GM12878 (cell line): ENCODE measurements at regions not wholly inside any gene's neighbourhood (a gene's known extent, or its start where the extent isn't known, plus 50 kb on each side); places are given as distances from the start of the nearest gene placed in this dataset.

Experiments
- CBX5 ChIP-seq: sonication (generic); IDR thresholded peaks from 2 replicates; pipeline ENCODE4 v1.6.1; 2016; ENCODE audit warnings: low read depth, moderate library complexity, mild to moderate bottlenecking, inconsistent platforms
- CTCF ChIP-seq, 3 experiments: IDR thresholded peaks in 2 of 3; conservative IDR thresholded peaks in 1 of 3; 2 replicates each; pipeline ENCODE4 v1.5.1; 2011; ENCODE audit warnings: low read depth in 3 of 3, low read length in 3 of 3, mild to moderate bottlenecking in 3 of 3, control low read depth in 2 of 3, moderate library complexity in 2 of 3, inconsistent platforms in 1 of 3, mixed read lengths in 1 of 3; ENCODE audit not compliant: control insufficient read depth in 2 of 3, insufficient read depth in 1 of 3; ENCODE audit errors: extremely low read depth in 1 of 3
- EP300 ChIP-seq, 2 experiments: fragments of 150-350 bp in 1 of 2; IDR thresholded peaks; 2 replicates each; pipeline ENCODE4 v1.6.1; 2011 to 2012; ENCODE audit warnings: low read depth in 2 of 2, low read length in 2 of 2, borderline replicate concordance in 1 of 2, improper control_type of control experiment in 1 of 2, inconsistent platforms in 1 of 2; ENCODE audit not compliant: control insufficient read depth in 1 of 2
- KAT2A ChIP-seq: conservative IDR thresholded peaks from 2 replicates; pipeline ENCODE4 v1.6.1; 2011; ENCODE audit warnings: low read depth, low read length; ENCODE audit not compliant: control insufficient read depth
- KDM1A ChIP-seq: fragments of 200-600 bp; sonication (generic); IDR thresholded peaks from 2 replicates; pipeline ENCODE4 v1.6.1; 2016; ENCODE audit warnings: borderline replicate concordance
- POLR2A ChIP-seq: IDR thresholded peaks from 2 replicates; pipeline ENCODE4 v1.6.1; 2011; ENCODE audit warnings: low read depth, mild to moderate bottlenecking, low read length
- REST ChIP-seq: IDR thresholded peaks from 2 replicates; pipeline ENCODE4 v1.6.1; 2012; ENCODE audit warnings: mild to moderate bottlenecking, low read depth, low read length
- SIN3A ChIP-seq: IDR thresholded peaks from 2 replicates; pipeline ENCODE4 v1.6.1; 2012; ENCODE audit warnings: low read depth, low read length, improper control_type of control experiment
- SMC3 ChIP-seq: IDR thresholded peaks from 2 replicates; pipeline ENCODE4 v1.6.1; 2011; ENCODE audit warnings: low read length, improper control_type of control experiment, borderline replicate concordance
- YY1 ChIP-seq: IDR thresholded peaks from 2 replicates; pipeline ENCODE4 v1.6.1; 2011; ENCODE audit warnings: low read depth, mild to moderate bottlenecking, low read length
- ZBTB4 ChIP-seq: fragments of 450-650 bp; formaldehyde crosslinking; IDR thresholded peaks from 2 replicates; pipeline ENCODE4 v1.4.0; 2022; ENCODE audit warnings: mild to moderate bottlenecking, moderate library complexity
- ZNF592 ChIP-seq: fragments of 450-650 bp; IDR thresholded peaks from 2 replicates; pipeline ENCODE4 v1.6.1; 2017; ENCODE audit warnings: mild to moderate bottlenecking, moderate library complexity

GRCh38 chr13:44874176-44874575 lies 115.1 kb downstream of the NUFIP1 start:
- TF ChIP-seq SMC3 (no peak), CTCF (IDR thresholded peaks at IDR 0.05 in 2 of 3, conservative IDR thresholded peaks at IDR 0.05 in 1 of 3; ENCODE audit: control insufficient read depth in 2 of 3, extremely low read depth in 1 of 3, insufficient read depth in 1 of 3, low read depth in 3 of 3, low read length in 3 of 3) (no peak), EP300 (IDR thresholded peaks at IDR 0.05; ENCODE audit: borderline replicate concordance in 1 of 2, control insufficient read depth in 1 of 2, low read depth in 2 of 2, low read length in 2 of 2) (no peak), REST (no peak), POLR2A (no peak), ZNF592 (no peak), SIN3A (no peak), KAT2A (no peak), YY1 (no peak), CBX5 (no peak), ZBTB4 (CRISPR knock-in tag) (no peak), KDM1A (no peak)
